Small intestine (tissue), 7 donors: ENCODE measurements at regions not wholly inside any gene's neighbourhood (a gene's known extent, or its start where the extent isn't known, plus 50 kb on each side); places are given as distances from the start of the nearest gene placed in this dataset.
"Not testable (repeated sequence)": the region's sequence is repeated elsewhere in the genome, so short reads cannot be mapped to it uniquely, and the experiment has no call there.

Experiments used
- DNase-seq, 2 donors: peaks; one replicate each; pipeline versions ENCODE4 v3.0.0 to v3.0.0-alpha.2; 2013
- FAIRE-seq: peaks from 2 replicates; lab custom pipeline; 2012; peaks lifted over from hg19 to GRCh38; lab: Jason Lieb, UNC
- H3K27ac ChIP-seq, 3 donors: one replicate each; pipeline ENCODE4 v1.5.1; 2013; ENCODE audit warnings: low read length in 2 of 3, mild to moderate bottlenecking in 2 of 3, control low read depth in 1 of 3, inconsistent platforms in 1 of 3, low read depth in 1 of 3, moderate library complexity in 1 of 3
- H3K27me3 ChIP-seq, 3 donors: one replicate each; pipeline ENCODE4 v1.6.1; 2013; ENCODE audit warnings: low read length in 3 of 3, inconsistent platforms in 1 of 3; ENCODE audit not compliant: control insufficient read depth in 3 of 3, insufficient read depth in 3 of 3
- H3K36me3 ChIP-seq, 3 donors: one replicate each; pipeline ENCODE4 v1.6.1; 2013; ENCODE audit warnings: low read length in 3 of 3, inconsistent platforms in 1 of 3, low read depth in 1 of 3, mild to moderate bottlenecking in 1 of 3, moderate library complexity in 1 of 3; ENCODE audit not compliant: control insufficient read depth in 3 of 3, insufficient read depth in 2 of 3
- H3K4me1 ChIP-seq, 3 donors: one replicate each; pipeline ENCODE4 v1.6.1; 2013; ENCODE audit warnings: low read length in 2 of 3, inconsistent platforms in 1 of 3, low read depth in 1 of 3, mild to moderate bottlenecking in 1 of 3, moderate library complexity in 1 of 3; ENCODE audit not compliant: control insufficient read depth in 3 of 3, insufficient read depth in 2 of 3
- H3K4me3 ChIP-seq, 3 donors: one replicate each; pipeline ENCODE4 v1.5.1; 2013; ENCODE audit warnings: low read length in 3 of 3, control low read depth in 1 of 3, inconsistent platforms in 1 of 3, low read depth in 1 of 3, mild to moderate bottlenecking in 1 of 3, moderate library complexity in 1 of 3
- H3K9me3 ChIP-seq, 2 donors: one replicate each; pipeline ENCODE4 v1.6.1; 2013; ENCODE audit warnings: low read depth in 1 of 2, low read length in 1 of 2; ENCODE audit not compliant: control insufficient read depth in 2 of 2, insufficient read depth in 1 of 2
- WGBS, 3 donors: extraction: QIAGEN DNeasy Blood & Tissue Kit; methylation state at CpG; one replicate each; pipeline ENCODE4 v1.1.7; 2013; 5-methylcytosine and 5-hydroxymethylcytosine counted together
- donor health status: healthy with polysubstance abuse.
- donor health status: control.
- donor health status: control.
- donor health status: Bipolar disorder and iron deficiency.
- donor health status: healthy.

DNA sequence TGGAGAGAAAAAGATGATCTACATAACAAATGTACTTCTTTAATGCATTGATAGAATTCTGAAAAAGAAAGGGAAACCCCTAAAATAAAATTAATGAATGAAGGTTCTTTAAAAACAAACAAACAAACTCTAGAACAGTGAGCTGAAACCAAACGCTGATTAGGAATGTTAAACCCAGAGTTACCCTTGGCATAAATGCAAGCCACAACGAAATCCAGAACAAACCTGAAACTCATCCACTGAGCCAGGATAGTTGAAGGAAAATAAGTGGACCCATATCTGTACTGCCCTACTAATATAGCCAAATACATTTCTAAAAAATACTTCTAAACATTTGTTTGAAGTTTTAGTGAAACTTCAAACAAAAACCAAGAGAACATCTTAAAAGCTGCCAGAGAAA, 505.3 kb downstream of the TTLL7 start:
- Histone ChIP-seq H3K27ac (no peak overlapping the region), H3K4me1 (no peaks in the 10 kb centered on the region), H3K4me3 (no peak overlapping the region), H3K9me3 (no peaks in the 10 kb centered on the region), H3K36me3 (no peaks in the 10 kb centered on the region), H3K27me3 (no peaks in the 10 kb centered on the region)
- 58 to 72% (median 63%) methylated on average over 2 of the region's 2 CpGs for WGBS, 3 donors
- FAIRE-seq (no peak), DNase-seq (no peak)

- Histone ChIP-seq H3K4me1 (no peaks in the 10 kb centered on the region), H3K4me3 (no peak overlapping the region), H3K36me3 (no peaks in the 10 kb centered on the region), H3K27ac (no peak overlapping the region), H3K9me3 (no peaks in the 10 kb centered on the region), H3K27me3 (no peaks in the 10 kb centered on the region)
- DNase-seq (no peak), FAIRE-seq (no peak)
- WGBS, 3 donors, result 94 to 98% (median 98%) methylated on average over 2 of the region's 2 CpGs
Observed at GRCh38 chr1:83491930-83492329, 507.0 kb downstream of the TTLL7 start.

GRCh38 chr1:83490988-83491387, 507.9 kb downstream of the TTLL7 start:
- Histone ChIP-seq H3K27me3 (no peaks in the 10 kb centered on the region), H3K4me1 (no peaks in the 10 kb centered on the region), H3K9me3 (no peaks in the 10 kb centered on the region), H3K27ac (no peak overlapping the region), H3K36me3 (no peaks in the 10 kb centered on the region), H3K4me3 (no peak overlapping the region)
- FAIRE-seq (no peak), DNase-seq (no peak)

DNA sequence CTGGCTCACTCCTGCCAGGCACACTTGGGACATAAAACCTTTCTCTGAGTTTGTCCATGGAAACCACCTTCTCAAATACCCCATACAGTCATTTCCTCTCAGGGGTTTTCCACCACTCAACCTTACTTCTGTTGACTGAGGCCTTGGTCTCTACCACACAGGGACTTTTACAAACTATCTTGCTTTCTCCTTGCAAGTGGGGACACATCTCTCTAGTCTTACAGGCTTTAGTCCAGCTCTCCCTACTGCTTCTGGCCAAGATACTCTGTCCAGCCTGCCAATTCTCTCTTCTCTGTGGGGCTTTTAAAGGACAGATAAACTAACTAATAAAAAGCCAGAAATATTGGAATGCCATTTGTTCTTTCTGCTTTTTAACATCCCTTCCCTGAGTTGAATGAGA, 510.8 kb downstream of the TTLL7 start:
- not testable (repeated sequence) for H3K4me1 ChIP-seq, H3K36me3 ChIP-seq

DNA sequence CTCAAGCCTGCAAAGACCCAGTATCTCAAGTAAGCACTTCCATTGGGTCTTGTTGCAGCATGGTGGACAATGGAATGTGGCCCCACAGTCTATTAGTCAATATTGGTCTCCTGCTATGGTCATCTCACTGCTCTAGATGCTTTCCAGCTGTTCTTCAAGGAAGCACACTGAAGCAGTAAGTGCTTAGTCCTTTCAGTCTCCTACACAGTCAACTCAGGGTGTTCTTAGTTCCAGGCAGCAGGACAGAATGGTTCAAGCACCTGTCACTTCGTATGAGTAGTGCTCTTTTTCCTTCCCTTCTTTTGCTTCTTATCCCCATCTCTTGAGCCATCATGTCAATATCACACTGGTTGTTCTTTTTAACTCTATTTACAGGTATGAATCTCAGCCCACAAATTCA, 511.5 kb downstream of the TTLL7 start:
- not testable (repeated sequence) for H3K27ac ChIP-seq, H3K27me3 ChIP-seq, H3K36me3 ChIP-seq, DNase-seq, FAIRE-seq, H3K4me1 ChIP-seq, H3K9me3 ChIP-seq, H3K4me3 ChIP-seq
- 53 to 81% (median 76%) methylated on average over 1 of the region's 1 CpG for WGBS, 3 donors

More for the DNA sequence above, 510.8 kb downstream of the TTLL7 start:
- not testable (repeated sequence) for H3K27me3 ChIP-seq, DNase-seq, H3K9me3 ChIP-seq, H3K27ac ChIP-seq, FAIRE-seq, H3K4me3 ChIP-seq

DNA sequence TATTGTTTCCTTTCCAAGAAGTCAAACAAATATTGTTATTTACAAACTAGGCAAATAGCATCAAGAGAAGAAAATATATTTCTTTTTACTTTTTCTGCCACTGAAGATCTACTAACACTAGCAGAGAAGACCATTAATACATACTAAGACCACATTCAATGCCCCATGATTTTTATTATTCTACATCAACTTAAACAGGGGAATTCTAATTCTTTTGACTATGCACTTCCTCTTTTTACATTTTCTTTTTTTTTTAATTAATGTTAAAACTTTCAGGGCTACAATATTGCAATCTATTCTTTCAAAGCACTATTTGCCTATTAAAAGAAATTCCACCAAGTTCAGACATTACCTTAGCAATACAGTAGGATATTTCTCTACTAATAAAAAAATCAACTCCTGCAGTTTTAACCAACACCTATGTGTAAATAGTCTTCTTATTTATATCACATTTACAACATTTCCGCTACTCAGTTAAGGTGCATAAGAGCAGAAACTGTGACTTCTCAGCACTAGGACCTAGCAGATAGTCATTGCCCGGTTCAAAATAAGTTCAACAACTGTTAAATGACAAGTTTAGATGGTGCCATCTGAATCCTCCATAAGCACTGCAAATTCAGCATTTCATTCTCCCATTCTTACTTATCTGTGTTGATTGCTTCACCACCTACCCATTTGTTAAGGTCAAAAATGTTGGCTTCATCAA, 513.5 kb downstream of the TTLL7 start:
- not testable (repeated sequence) for H3K36me3 ChIP-seq, H3K9me3 ChIP-seq, DNase-seq, H3K4me1 ChIP-seq, H3K4me3 ChIP-seq, H3K27ac ChIP-seq, FAIRE-seq, H3K27me3 ChIP-seq
- 89 to 94% (median 92%) methylated on average over 2 of the region's 2 CpGs for WGBS, 3 donors

- WGBS, 3 donors, result 79 to 91% (median 85%) methylated on average over 3 of the region's 4 CpGs
- not testable (repeated sequence) for H3K9me3 ChIP-seq, H3K36me3 ChIP-seq, H3K27ac ChIP-seq, H3K4me1 ChIP-seq, H3K4me3 ChIP-seq, FAIRE-seq, DNase-seq, H3K27me3 ChIP-seq
Observed at GRCh38 chr1:83481284-83481683, 517.6 kb downstream of the TTLL7 start.

- H3K27me3 ChIP-seq, H3K4me1 ChIP-seq, FAIRE-seq, H3K27ac ChIP-seq, H3K4me3 ChIP-seq, H3K9me3 ChIP-seq, DNase-seq, H3K36me3 ChIP-seq: not testable (repeated sequence)
- WGBS, 3 donors, result 88 to 100% (median 91%) methylated on average over 4 to 5 of the region's 5 CpGs
Observed at GRCh38 chr1:83479591-83480239, 519.2 kb downstream of the TTLL7 start.

- H3K36me3 ChIP-seq, H3K27ac ChIP-seq, H3K4me3 ChIP-seq, DNase-seq, H3K4me1 ChIP-seq, H3K9me3 ChIP-seq, FAIRE-seq, H3K27me3 ChIP-seq: not testable (repeated sequence)
- 44 to 50% (median 50%) methylated on average over 3 of the region's 3 CpGs for WGBS, 3 donors
Observed at GRCh38 chr1:83478127-83478526, 520.8 kb downstream of the TTLL7 start.
